GM23338 (cell line): ENCODE measurements at regions not wholly inside any gene's neighbourhood (a gene's known extent, or its start where the extent isn't known, plus 50 kb on each side); places are given as distances from the start of the nearest gene placed in this dataset.

Source experiments
- CREB1 ChIP-seq: fragments of 250-450 bp; sonication (Bioruptor Pico); IDR thresholded peaks from 2 replicates; pipeline ENCODE4 v1.5.0; 2020; ENCODE audit warnings: low read depth, mild to moderate bottlenecking, moderate library complexity
- CTCF ChIP-seq, 2 experiments: fragments of 200-600 bp in 1 of 2; sonication (generic) in 1 of 2; conservative IDR thresholded peaks; 2 replicates each; pipeline versions ENCODE4 v1.5.1 to v1.6.1; 2016 to 2017; ENCODE audit warnings: antibody characterized with exemption in 2 of 2, low read depth in 2 of 2, mild to moderate bottlenecking in 2 of 2, moderate library complexity in 1 of 2
- EZH2 ChIP-seq: fragments of 200-600 bp; sonication (generic); IDR thresholded peaks from one replicate; pipeline ENCODE4 v1.8.0; 2017; ENCODE audit warnings: antibody characterized with exemption, mild to moderate bottlenecking, low read depth; ENCODE audit not compliant: unreplicated experiment
- EZH2phosphoT487 ChIP-seq: fragments of 200-600 bp; sonication (generic); IDR thresholded peaks from one replicate; pipeline ENCODE4 v1.8.1; 2018; ENCODE audit warnings: antibody characterized with exemption; ENCODE audit not compliant: unreplicated experiment
- JUNB ChIP-seq: IDR thresholded peaks from one replicate; pipeline ENCODE4 v1.6.1; 2016; ENCODE audit warnings: antibody characterized with exemption; ENCODE audit not compliant: unreplicated experiment
- POLR2AphosphoS5 ChIP-seq: IDR thresholded peaks from 2 replicates; pipeline ENCODE4 v1.6.1; 2016; ENCODE audit warnings: antibody characterized with exemption, low read depth
- REST ChIP-seq: IDR thresholded peaks from one replicate; pipeline ENCODE4 v1.6.1; 2018; ENCODE audit warnings: antibody characterized with exemption; ENCODE audit not compliant: unreplicated experiment
- ZNF462 ChIP-seq: fragments of 250-450 bp; sonication (Bioruptor Pico); IDR thresholded peaks from 2 replicates; pipeline ENCODE4 v1.5.0; 2020; ENCODE audit warnings: mild to moderate bottlenecking, moderate library complexity

GRCh38 chr2:120862201-120863060, 126.8 kb downstream of the GLI2 start:
- TF ChIP-seq EZH2, result no peak
- no peak for TF ChIP-seq EZH2phosphoT487
- no peak for TF ChIP-seq POLR2AphosphoS5
- TF ChIP-seq REST, result no peak
- TF ChIP-seq CTCF (conservative IDR thresholded peaks at IDR 0.05; ENCODE audit: low read depth in 2 of 2), result no peak
- no peak for TF ChIP-seq JUNB
- no peak for TF ChIP-seq CREB1 (CRISPR knock-in tag)
- TF ChIP-seq ZNF462 (CRISPR knock-in tag), result no peak
